A549 (cell line): ENCODE measurements at regions not wholly inside any gene's neighbourhood (a gene's known extent, or its start where the extent isn't known, plus 50 kb on each side); places are given as distances from the start of the nearest gene placed in this dataset.

ENCODE experiments used
- ATAC-seq, 2 experiments: fragments of 200-7000 bp in 1 of 2; fragments of >200 bp in 1 of 2; cut with Nextera tagmentation in 1 of 2; cut with Tn5 transposase in 1 of 2; 3 replicates each; pipeline versions ENCODE4 v1.8.0 to v1.9.1; 2018 to 2020; ENCODE audit warnings: mild to moderate bottlenecking in 1 of 2, moderate library complexity in 1 of 2
- CTCF ChIA-PET: fragments of 300-600 bp; sonication (Branson Sonifier 250); formaldehyde crosslinking; extraction: SDS; loops from one replicate; lab custom pipeline; 2021; ENCODE audit warnings: antibody characterized with exemption, inconsistent platforms; lab: Yijun Ruan, JAX
- POLR2A ChIA-PET: fragments of 350-600 bp; formaldehyde crosslinking; extraction: SDS; loops from one replicate; lab custom pipeline; 2021; ENCODE audit warnings: antibody characterized with exemption, inconsistent platforms; lab: Yijun Ruan, JAX
- DNase-seq, 2 experiments: peaks; one replicate each; pipeline versions ENCODE4 v3.0.0 to v3.0.0-alpha.2; 2011 to 2016; ENCODE audit warnings: low read depth in 1 of 2, low spot score in 1 of 2
- FAIRE-seq: peaks from 2 replicates; lab custom pipeline; 2011; peaks lifted over from hg19 to GRCh38; lab: Jason Lieb, UNC
- H3K27ac ChIP-seq, 2 experiments: fragments of >200 bp; sonication (Bioruptor Twin); formaldehyde crosslinking; 3 replicates each; pipeline ENCODE4 v1.5.1; 2016 to 2017
- H3K4me1 ChIP-seq: fragments of >200 bp; sonication (Bioruptor Twin); formaldehyde crosslinking; 3 replicates; pipeline ENCODE4 v1.6.1; 2016
- H3K4me2 ChIP-seq: fragments of >200 bp; sonication (Bioruptor Twin); formaldehyde crosslinking; 3 replicates; pipeline ENCODE4 v1.6.1; 2016
- H3K4me3 ChIP-seq: fragments of >200 bp; sonication (Bioruptor Twin); formaldehyde crosslinking; 3 replicates; pipeline ENCODE4 v1.5.1; 2016
- H3K9me3 ChIP-seq: fragments of >200 bp; sonication (Bioruptor Twin); formaldehyde crosslinking; 3 replicates; pipeline ENCODE4 v1.6.1; 2016
- BCL3 ChIP-seq: fragments of >200 bp; sonication (Bioruptor Twin); formaldehyde crosslinking; IDR thresholded peaks from 3 replicates; pipeline ENCODE4 v1.6.1; 2016
- CHD2 ChIP-seq: fragments of 150-350 bp; IDR thresholded peaks from 2 replicates; pipeline ENCODE4 v1.6.1; 2014; ENCODE audit warnings: low read length; ENCODE audit not compliant: partially characterized antibody
- CHD4 ChIP-seq: fragments of 200-600 bp; sonication (generic); IDR thresholded peaks from 2 replicates; pipeline ENCODE4 v1.6.1; 2016; ENCODE audit warnings: antibody characterized with exemption, mild to moderate bottlenecking, borderline replicate concordance
- FOSL2 ChIP-seq, 2 experiments: fragments of 450-650 bp in 1 of 2; fragments of >200 bp in 1 of 2; sonication (Bioruptor Twin) in 1 of 2; formaldehyde crosslinking; IDR thresholded peaks; 2 replicates each; pipeline versions ENCODE4 v1.5.0 to v1.6.1; 2016 to 2020; ENCODE audit warnings: mild to moderate bottlenecking in 1 of 2, moderate library complexity in 1 of 2
- FOXS1 ChIP-seq: fragments of 250-450 bp; sonication (Bioruptor Pico); IDR thresholded peaks from 2 replicates; pipeline ENCODE4 v1.5.0; 2020; ENCODE audit warnings: mild to moderate bottlenecking, moderate library complexity
- MAFK ChIP-seq: fragments of 450-650 bp; IDR thresholded peaks from 2 replicates; pipeline ENCODE4 v1.6.1; 2014; ENCODE audit not compliant: partially characterized antibody
- NPAS2 ChIP-seq: fragments of 250-450 bp; sonication (Bioruptor Pico); IDR thresholded peaks from 2 replicates; pipeline ENCODE4 v1.8.0; 2022; ENCODE audit warnings: mild to moderate bottlenecking, moderate library complexity, borderline replicate concordance
- PHF8 ChIP-seq: fragments of 200-600 bp; sonication (generic); IDR thresholded peaks from 2 replicates; pipeline ENCODE4 v1.6.1; 2016; ENCODE audit warnings: low read depth, mild to moderate bottlenecking, antibody characterized with exemption, moderate library complexity, borderline replicate concordance
- POLR2A ChIP-seq: IDR thresholded peaks from 2 replicates; pipeline ENCODE4 v1.6.1; 2012; ENCODE audit warnings: mild to moderate bottlenecking, low read length
- POLR2AphosphoS2 ChIP-seq: conservative IDR thresholded peaks from 2 replicates; pipeline ENCODE4 v1.6.1; 2012; ENCODE audit warnings: low read length, improper control_type of control experiment, inconsistent platforms
- SMC3 ChIP-seq: fragments of >200 bp; sonication (Bioruptor Twin); formaldehyde crosslinking; IDR thresholded peaks from 3 replicates; pipeline ENCODE4 v1.6.1; 2018; ENCODE audit warnings: inconsistent platforms
- SREBF2 ChIP-seq: fragments of 450-650 bp; IDR thresholded peaks from 2 replicates; pipeline ENCODE4 v1.6.1; 2014; ENCODE audit warnings: mild to moderate bottlenecking, moderate library complexity
- ZC3H11A ChIP-seq: fragments of 450-650 bp; IDR thresholded peaks from 2 replicates; pipeline ENCODE4 v1.6.1; 2014; ENCODE audit warnings: antibody characterized with exemption, mild to moderate bottlenecking
- ZFP36 ChIP-seq: fragments of 450-650 bp; IDR thresholded peaks from 2 replicates; pipeline ENCODE4 v1.6.1; 2014; ENCODE audit warnings: borderline replicate concordance; ENCODE audit not compliant: partially characterized antibody
- ZNF302 ChIP-seq: fragments of 250-450 bp; sonication (Bioruptor Pico); IDR thresholded peaks from 2 replicates; pipeline ENCODE4 v1.9.0; 2021; ENCODE audit warnings: inconsistent platforms, mild to moderate bottlenecking, moderate library complexity
- ZSCAN20 ChIP-seq: fragments of 250-450 bp; sonication (Bioruptor Pico); IDR thresholded peaks from 2 replicates; pipeline ENCODE4 v1.8.0; 2022; ENCODE audit warnings: mild to moderate bottlenecking, moderate library complexity
- WGBS: methylation state at CpG from one replicate; pipeline ENCODE4 v1.1.6; 2017; ENCODE audit errors: missing lambda C conversion rate; 5-methylcytosine and 5-hydroxymethylcytosine counted together
- TF ChIP-seq, protein P1 (sequence below): fragments of 200-600 bp; sonication (generic); IDR thresholded peaks from 2 replicates; pipeline ENCODE4 v1.6.1; 2016; ENCODE audit warnings: antibody characterized with exemption, mild to moderate bottlenecking, moderate library complexity

DNA sequence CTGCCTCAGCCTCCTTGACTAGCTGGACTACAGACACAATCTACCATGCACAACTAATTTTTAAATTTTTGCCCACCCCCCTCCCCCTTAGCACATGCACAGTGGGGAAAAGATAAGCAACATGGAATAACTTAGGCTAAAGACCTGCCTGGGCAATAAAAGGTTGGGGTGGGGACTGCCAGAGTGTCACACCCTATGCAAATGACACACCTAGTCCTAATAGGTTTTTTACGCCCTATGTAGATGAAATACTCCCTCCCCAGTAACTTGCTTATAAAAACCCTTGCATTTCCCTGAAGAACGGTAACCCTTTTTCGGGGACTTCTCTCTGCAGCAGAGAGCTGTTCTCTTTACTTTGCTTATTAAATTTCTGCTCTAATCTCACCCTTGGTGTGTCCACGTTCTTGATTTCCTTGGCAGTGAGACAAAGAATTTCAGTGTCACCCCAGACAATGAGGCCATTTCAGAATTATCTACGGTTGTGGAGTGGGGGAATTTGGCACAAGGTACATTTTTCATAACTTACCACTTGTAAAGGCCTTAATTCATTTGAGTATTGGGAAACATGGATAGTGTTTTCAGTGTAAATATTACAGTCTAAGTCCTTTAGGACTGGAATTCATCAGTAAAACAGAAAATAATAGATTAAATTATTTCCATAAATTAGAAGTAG is 109.2 kb downstream of the NOL4 start:
- no peak for DNase-seq
- FAIRE-seq, result no peak
- H3K27ac ChIP-seq, result no peak overlapping the region
- no peak overlapping the region for H3K4me3 ChIP-seq
- H3K4me1 ChIP-seq, result no peaks in the 10 kb centered on the region
- ChIA-PET CTCF (no interaction called here), POLR2A (no interaction called here)
- no peak overlapping the region for H3K4me2 ChIP-seq
- TF ChIP-seq PHF8 (no peak), POLR2A (no peak), ZC3H11A (no peak), FOSL2 (IDR thresholded peaks at IDR 0.05) (no peak), FOSL2 (CRISPR knock-in tag; IDR thresholded peaks at IDR 0.05) (no peak), CHD4 (no peak), SREBF2 (no peak), FOXS1 (CRISPR knock-in tag) (no peak), MAFK (no peak), SMC3 (no peak), POLR2AphosphoS2 (no peak), BCL3 (no peak), CHD2 (no peak), ZSCAN20 (no peak), ZNF302 (no peak)
- TF ChIP-seq, protein P1, sequence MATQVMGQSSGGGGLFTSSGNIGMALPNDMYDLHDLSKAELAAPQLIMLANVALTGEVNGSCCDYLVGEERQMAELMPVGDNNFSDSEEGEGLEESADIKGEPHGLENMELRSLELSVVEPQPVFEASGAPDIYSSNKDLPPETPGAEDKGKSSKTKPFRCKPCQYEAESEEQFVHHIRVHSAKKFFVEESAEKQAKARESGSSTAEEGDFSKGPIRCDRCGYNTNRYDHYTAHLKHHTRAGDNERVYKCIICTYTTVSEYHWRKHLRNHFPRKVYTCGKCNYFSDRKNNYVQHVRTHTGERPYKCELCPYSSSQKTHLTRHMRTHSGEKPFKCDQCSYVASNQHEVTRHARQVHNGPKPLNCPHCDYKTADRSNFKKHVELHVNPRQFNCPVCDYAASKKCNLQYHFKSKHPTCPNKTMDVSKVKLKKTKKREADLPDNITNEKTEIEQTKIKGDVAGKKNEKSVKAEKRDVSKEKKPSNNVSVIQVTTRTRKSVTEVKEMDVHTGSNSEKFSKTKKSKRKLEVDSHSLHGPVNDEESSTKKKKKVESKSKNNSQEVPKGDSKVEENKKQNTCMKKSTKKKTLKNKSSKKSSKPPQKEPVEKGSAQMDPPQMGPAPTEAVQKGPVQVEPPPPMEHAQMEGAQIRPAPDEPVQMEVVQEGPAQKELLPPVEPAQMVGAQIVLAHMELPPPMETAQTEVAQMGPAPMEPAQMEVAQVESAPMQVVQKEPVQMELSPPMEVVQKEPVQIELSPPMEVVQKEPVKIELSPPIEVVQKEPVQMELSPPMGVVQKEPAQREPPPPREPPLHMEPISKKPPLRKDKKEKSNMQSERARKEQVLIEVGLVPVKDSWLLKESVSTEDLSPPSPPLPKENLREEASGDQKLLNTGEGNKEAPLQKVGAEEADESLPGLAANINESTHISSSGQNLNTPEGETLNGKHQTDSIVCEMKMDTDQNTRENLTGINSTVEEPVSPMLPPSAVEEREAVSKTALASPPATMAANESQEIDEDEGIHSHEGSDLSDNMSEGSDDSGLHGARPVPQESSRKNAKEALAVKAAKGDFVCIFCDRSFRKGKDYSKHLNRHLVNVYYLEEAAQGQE, result no peak
- ATAC-seq, result no peak
- 11% methylated on average over 5 of the region's 5 CpGs for WGBS
- no peaks in the 10 kb centered on the region for H3K9me3 ChIP-seq

DNA sequence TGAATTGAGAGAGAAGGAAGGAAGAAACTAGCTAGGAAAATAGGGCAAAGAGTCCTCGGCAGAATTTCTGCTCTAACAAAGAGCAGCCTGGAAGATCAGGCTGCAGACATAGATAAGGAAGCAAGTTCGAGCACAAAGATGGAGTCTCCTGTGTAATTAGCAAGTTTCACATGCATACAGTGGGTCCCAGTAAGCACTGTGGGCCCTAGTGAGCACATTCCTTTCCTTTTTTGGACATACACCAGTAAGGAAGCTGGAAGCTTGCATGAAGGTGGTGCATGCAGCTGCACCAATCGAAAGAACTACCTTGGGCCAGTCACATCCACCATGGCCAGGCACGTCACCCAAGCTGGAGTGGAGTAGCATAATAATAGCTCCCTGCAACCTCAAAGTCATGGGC is 109.7 kb downstream of the NOL4 start:
- no peak for DNase-seq
- Histone ChIP-seq H3K27ac (no peak overlapping the region), H3K4me3 (no peak overlapping the region), H3K9me3 (no peaks in the 10 kb centered on the region), H3K4me1 (no peaks in the 10 kb centered on the region), H3K4me2 (no peak overlapping the region)
- FAIRE-seq, result no peak
- TF ChIP-seq NPAS2 (CRISPR knock-in tag), result no peak
- WGBS, result 22% methylated on average over 4 of the region's 4 CpGs
- ChIA-PET CTCF (no interaction called here), POLR2A (no interaction called here)
- ATAC-seq, result no peak

- ATAC-seq (no peak), FAIRE-seq (no peak), DNase-seq (no peak)
- POLR2A ChIA-PET, result no interaction called here
- Histone ChIP-seq H3K4me1 (no peaks in the 10 kb centered on the region), H3K4me2 (no peak overlapping the region), H3K9me3 (no peaks in the 10 kb centered on the region), H3K4me3 (no peak overlapping the region), H3K27ac (no peak overlapping the region)
- CTCF ChIA-PET, result interaction anchor here (0.5 kb wide), 1 partner anchor 1519 kb away, joined by 3 read pairs; no protein-coding TSS in a partner anchor
- TF ChIP-seq ZFP36, result no peak
These were observed 116.5 kb downstream of the NOL4 start for GRCh38 chr18:34108206-34108605.
